Iris pigment epithelial cell (primary cell): ENCODE measurements at regions not wholly inside any gene's neighbourhood (a gene's known extent, or its start where the extent isn't known, plus 50 kb on each side); places are given as distances from the start of the nearest gene placed in this dataset.
"Not testable (repeated sequence)": the region's sequence is repeated elsewhere in the genome, so short reads cannot be mapped to it uniquely, and the experiment has no call there.

Experiments used
- DNase-seq: peaks from one replicate; pipeline ENCODE4 v3.0.0-alpha.2; 2011; ENCODE audit warnings: low read depth

- peak; percentile 15 for DNase-seq
Observed at GRCh38 chr13:87094646-87095045, 576.5 kb upstream of the SLITRK5 start.

DNA sequence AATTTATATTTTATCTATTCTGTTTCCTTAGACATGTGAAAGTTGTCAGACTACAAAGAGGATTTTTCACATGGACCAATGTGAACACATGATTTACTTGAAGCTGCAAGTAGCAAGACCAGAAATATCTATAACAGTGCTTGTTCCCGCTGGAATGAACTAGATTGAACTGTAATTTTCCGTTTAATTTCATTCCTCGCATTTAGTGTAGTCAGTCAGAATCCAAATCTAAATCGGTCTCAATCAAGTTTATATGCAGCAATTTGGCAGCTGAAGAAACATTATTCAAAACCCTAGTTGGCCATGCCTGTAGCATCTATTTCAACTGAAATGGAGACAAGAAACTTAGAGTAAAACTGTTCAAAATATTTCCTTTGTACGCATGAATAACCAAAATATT, 570.7 kb upstream of the SLITRK5 start:
- DNase-seq: no peak

DNA sequence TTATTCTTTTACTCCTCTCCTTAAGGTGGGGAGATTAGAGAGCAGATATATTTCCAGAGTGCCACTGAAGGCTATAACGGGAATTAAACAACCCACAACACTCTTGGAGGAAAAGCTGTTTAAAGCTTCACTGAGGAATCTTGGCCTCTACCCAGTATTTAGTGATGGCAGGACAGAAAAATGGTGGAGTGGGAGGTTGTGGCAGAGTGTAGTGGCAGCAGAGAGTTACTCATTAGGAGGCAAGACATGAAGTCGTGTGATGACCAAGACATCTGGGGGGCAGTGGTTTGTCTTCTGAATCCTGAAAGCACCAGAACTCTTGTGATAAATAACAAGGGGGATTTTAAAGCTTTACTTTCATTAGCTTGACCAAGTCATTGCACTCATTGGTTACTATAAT, 563.5 kb upstream of the SLITRK5 start:
- DNase-seq: no peak

DNA sequence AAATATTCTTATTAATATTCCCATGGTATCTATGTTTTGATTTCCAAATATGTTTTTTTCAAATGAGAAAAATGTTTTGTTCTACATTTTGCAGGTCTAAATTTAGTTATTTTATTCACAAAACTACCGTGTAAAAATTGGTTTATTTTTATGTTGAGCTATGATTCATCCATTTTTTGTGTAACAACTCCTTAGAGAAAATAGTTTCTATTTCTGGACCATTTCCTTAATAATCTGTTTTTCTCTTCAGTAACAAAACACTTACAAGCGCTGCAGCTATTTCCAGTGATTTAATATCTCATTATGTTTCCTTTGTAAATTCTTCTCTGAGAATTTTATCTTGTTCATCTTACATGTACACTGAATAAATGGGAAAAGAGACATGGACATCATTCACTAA, 550.7 kb upstream of the SLITRK5 start:
- DNase-seq: peak; percentile 27

DNA sequence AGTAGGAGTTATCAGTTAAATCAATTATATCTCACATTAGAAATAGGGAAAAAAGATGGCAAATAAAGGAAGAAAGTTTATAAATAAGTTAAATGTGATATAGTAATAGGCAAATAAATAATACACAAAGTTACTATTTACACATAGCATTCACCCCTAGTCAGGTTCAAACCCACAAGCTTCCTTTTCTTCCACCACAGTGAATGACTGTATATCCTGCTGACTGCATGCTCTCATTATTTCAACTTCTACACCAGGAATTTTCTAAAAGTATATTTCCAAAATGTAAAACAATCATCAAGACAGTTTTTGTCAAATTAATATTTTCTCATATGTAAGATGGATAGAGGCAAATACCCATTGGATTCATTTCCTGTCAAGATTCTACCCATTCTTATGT, 548.6 kb upstream of the SLITRK5 start:
- DNase-seq: peak; percentile 79

DNA sequence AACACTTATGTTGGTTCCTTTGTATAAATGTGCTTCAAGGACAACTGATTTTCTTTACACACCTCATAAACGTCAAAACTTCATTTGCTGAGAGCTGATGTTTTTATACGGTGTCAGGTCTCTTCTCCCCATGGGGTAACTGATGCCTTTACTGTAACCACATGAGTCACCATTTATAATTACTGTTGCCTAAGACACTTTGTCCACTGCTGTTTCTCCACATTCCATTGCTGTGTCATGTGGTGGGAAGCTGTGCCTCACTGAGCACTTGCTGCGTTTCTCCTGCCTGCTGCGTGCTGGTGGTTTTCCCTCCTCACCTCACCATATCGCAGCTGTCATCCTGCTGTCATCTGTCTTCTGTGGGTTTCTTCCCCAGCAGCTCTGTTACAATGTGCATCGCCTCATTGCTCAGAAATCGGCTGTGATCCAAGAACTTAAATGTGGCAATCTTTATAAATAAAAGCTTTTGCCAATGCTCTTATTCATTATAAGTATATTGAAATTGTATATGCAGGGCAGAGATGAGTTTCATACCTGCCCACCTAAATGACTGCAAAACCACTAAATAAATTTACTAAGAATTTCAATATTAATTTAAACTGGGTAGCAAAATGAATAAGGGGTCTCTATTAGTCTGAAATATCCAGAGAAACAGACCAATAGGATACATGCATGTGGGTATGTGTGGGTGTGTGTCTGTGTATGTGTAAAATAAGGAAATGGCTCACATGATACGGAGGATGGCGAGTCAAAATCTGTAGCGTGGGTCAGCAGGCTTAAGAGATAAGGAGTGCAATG, 547.0 kb upstream of the SLITRK5 start:
- peak; percentile 99 for DNase-seq

DNA sequence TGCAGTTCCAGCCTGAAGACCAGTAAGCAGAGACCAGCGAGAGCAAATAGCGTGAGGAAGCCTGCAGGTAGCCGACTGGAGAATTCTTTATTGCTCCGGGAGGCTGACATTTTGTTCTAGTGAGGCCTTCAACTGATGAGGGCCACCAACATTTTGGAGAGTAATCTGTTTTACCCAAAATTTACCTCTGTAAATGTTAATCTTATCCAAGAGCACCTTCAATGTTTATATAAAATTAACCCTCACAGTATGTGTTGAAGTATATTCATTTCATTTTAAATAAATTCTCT, 546.4 kb upstream of the SLITRK5 start:
- no peak for DNase-seq

DNA sequence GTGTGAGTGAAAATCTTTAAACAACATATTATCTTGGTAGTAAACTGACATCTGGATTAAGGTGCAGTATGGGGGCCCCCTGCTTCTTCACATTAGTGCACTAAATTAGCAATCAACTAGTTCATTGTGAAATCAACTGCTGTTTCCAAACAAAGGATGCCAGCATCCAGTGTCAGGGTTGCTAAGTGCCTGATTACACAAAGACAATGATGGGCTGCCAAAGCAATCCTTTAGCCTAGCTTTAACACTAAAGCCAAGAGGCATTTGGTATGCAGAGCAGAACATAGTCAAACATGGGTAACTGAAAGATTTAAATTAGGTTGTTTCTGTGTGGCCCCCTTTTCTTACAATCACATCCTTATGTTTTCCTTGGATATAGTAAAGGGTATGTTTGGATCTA, 543.1 kb upstream of the SLITRK5 start:
- peak; percentile 53 for DNase-seq

- no peak for DNase-seq
Observed at GRCh38 chr13:87128491-87128890, 542.7 kb upstream of the SLITRK5 start.

- peak; percentile 63 for DNase-seq
Observed at GRCh38 chr13:87129602-87130300, 541.4 kb upstream of the SLITRK5 start.

DNA sequence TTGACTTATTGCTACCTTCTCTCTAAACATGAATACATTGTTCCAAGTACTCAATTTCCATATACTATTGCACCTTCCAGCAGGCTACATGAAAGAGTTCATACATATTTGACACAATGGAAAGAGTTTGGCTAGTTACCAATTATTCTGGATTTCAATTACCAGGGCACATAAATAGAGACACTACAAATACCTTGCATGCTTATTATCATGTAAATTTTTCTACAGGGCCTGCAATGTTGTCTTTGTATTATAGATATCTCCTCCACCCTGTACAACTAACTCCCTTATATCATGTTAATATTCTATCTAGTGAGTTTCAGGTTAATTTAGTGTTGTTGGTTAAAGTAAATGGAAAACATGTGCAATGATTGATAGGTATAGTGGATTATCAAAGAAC, 540.7 kb upstream of the SLITRK5 start:
- DNase-seq: no peak

DNA sequence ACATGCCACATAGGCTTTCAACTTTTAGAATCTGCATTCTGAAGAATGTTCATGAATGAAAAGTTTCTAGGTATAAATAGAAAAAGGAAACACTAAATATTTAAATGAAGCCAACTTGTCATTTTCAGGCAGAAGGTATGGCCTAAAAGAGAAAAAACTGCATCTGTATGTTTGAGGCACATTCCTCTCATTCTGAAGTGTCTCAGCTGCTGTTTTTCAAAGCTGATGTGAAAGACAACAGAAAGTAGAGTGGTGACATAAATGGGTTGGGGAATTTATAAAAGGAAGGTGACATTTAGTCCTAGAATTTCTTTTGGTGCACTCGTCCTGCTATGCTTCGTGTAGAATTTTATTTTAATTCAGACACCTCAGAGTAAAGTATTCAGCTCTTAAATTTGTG, 539.6 kb upstream of the SLITRK5 start:
- DNase-seq: no peak

DNA sequence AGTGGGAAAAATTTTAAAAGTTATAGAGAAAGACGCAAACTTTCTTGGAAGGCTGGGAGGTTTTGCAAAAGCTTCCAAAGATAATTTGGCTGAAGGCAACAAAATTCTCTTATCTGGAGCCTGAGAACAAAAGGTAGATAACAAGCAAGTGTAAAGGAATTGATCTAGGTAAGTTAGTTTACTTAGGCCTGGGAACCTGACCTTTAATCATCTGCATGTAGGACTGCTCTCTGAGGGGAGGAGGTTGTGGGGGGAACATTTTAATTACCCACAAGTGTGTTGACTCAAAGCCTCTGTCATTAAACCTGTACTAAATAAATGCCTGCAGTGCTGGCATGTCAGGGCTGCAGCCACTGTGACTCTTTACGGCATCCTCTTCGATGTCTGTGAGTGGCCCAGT, 532.3 kb upstream of the SLITRK5 start:
- no peak for DNase-seq

DNA sequence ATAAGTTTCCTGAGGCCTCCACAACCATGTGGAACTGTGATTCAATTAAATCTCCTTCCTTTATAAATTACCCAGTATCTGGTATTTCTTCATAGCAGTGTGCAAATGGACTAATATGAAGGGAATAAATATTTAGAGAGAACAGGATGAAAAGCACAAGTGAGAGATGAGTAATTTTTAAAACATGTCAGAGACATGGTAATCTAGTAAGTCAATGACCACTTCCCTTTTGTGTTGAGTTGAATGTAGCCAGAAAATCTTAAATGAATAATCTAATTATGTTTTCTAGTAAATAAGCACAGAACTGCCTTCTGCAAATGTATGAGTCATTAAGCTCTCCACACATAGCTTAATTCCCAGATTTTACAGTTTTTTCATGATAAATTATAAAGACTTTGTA, 524.1 kb upstream of the SLITRK5 start:
- peak; percentile 59 for DNase-seq

- DNase-seq: no peak
Observed at GRCh38 chr13:87153371-87153770, 517.8 kb upstream of the SLITRK5 start.

DNA sequence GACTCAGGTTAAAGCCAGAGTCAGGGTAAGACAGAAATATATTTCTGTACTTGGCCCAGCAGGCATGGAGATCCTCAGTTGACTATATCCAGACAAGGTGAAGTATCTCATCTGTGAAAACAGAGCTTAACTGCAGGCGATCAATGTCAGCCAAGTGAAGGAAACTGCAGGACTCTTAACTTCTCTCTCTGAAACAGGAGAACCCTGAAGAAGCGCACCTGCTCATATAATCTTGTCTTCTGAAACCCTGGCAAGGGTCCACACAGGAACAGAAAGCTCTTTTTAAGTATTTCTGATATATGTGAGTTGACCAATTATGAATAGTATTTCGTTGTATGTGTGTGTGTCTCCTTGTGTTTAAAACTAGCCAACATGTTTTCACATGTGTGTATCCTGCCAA, 504.8 kb upstream of the SLITRK5 start:
- no peak for DNase-seq

GRCh38 chr13:87168390-87168789, 502.8 kb upstream of the SLITRK5 start:
- no peak for DNase-seq

GRCh38 chr13:87169337-87169736, 501.8 kb upstream of the SLITRK5 start:
- DNase-seq: no peak

GRCh38 chr13:87172166-87172835, 498.9 kb upstream of the SLITRK5 start:
- peak; percentile 4 for DNase-seq

DNA sequence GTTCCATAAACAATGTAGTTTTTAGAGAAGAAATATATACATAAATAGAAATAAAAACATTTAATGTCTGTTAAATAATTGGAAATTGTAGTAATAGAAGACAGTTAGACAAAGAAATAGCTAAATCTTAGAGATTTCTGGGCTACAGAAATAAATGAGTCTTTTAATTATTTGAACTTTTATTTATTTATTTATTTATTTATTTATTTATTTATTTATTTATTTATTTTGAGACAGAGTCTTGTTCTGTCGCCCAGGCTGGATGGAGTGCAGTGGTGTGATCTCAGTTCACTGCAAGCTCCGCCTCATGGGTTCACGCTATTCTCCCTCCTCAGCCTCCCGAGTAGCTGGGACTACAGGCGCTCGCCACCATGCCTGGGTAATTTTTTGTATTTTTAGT, 486.0 kb upstream of the SLITRK5 start:
- DNase-seq: not testable (repeated sequence)

- DNase-seq: not testable (repeated sequence)
Observed at GRCh38 chr13:87186647-87187046, 484.5 kb upstream of the SLITRK5 start.

- not testable (repeated sequence) for DNase-seq
Observed at GRCh38 chr13:87191485-87191884, 479.7 kb upstream of the SLITRK5 start.

DNA sequence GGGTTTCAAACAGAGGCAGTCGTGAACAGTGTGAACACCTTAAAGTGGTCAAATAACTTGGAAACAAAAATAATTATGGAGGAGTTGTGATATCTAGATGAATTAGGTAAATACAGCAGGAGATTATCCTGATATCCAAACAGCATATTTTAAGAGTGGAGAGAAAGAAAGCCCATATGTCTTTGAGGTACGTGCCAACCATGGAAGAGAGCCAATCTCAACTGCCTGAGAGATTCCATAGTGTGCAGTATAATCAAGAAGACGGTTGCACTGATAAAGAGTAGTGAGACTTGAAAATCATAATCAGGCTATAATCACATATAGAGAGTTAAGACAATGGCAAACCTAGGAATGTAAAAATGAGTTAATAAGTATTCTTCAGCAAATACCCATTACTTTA, 472.8 kb upstream of the SLITRK5 start:
- no peak for DNase-seq
